Type B pancreatic cell (in vitro differentiated cells): ENCODE measurements at regions not wholly inside any gene's neighbourhood (a gene's known extent, or its start where the extent isn't known, plus 50 kb on each side); places are given as distances from the start of the nearest gene placed in this dataset.
"Not testable (repeated sequence)": the region's sequence is repeated elsewhere in the genome, so short reads cannot be mapped to it uniquely, and the experiment has no call there.

ENCODE experiments used
- DNase-seq: peaks from one replicate; pipeline ENCODE4 v3.0.0; 2021; ENCODE audit warnings: mixed read lengths; ENCODE audit not compliant: unreplicated experiment; ENCODE audit errors: extremely low spot score
- H3K27ac Mint-ChIP-seq: 2 replicates; pipeline ENCODE4 v1.8.0; 2021; ENCODE audit warnings: mild to moderate bottlenecking, mixed read lengths
- H3K27me3 Mint-ChIP-seq: 2 replicates; pipeline ENCODE4 v1.8.0; 2021; ENCODE audit warnings: mixed read lengths
- H3K36me3 Mint-ChIP-seq: 2 replicates; pipeline ENCODE4 v1.8.0; 2021; ENCODE audit warnings: mixed read lengths
- H3K4me1 Mint-ChIP-seq: one replicate; pipeline ENCODE4 v1.8.0; 2021; ENCODE audit warnings: mixed read lengths; ENCODE audit not compliant: unreplicated experiment
- H3K4me3 Mint-ChIP-seq: 2 replicates; pipeline ENCODE4 v1.8.0; 2021; ENCODE audit warnings: mild to moderate bottlenecking, mixed read lengths
- H3K9me3 Mint-ChIP-seq: 2 replicates; pipeline ENCODE4 v1.8.0; 2021; ENCODE audit warnings: mixed read lengths
- TF ChIP-seq, protein P1 (sequence below): fragments of 200-600 bp; sonication (generic); conservative IDR thresholded peaks from 2 replicates; pipeline ENCODE4 v1.5.0; 2021; ENCODE audit warnings: antibody characterized with exemption, mild to moderate bottlenecking

DNA sequence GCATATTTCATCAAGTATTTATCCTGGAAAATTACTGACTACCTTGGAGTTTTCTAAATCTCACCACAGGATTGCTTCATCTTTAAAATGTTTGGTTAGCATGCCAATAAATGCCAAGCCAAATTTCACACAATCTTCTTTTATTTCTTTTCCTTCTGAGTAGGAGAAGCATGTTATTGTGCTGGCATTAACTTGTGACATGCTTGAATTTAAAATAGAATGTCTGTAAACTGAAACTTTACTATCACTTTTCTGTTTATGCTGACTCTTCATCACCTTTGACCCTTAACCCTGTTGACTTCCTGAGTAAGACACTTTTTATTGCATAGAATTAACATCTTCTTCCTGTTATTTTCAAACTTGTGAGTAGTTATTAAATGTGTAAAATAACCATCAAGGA, 56.2 kb upstream of the LRRTM4 start:
- TF ChIP-seq, protein P1, sequence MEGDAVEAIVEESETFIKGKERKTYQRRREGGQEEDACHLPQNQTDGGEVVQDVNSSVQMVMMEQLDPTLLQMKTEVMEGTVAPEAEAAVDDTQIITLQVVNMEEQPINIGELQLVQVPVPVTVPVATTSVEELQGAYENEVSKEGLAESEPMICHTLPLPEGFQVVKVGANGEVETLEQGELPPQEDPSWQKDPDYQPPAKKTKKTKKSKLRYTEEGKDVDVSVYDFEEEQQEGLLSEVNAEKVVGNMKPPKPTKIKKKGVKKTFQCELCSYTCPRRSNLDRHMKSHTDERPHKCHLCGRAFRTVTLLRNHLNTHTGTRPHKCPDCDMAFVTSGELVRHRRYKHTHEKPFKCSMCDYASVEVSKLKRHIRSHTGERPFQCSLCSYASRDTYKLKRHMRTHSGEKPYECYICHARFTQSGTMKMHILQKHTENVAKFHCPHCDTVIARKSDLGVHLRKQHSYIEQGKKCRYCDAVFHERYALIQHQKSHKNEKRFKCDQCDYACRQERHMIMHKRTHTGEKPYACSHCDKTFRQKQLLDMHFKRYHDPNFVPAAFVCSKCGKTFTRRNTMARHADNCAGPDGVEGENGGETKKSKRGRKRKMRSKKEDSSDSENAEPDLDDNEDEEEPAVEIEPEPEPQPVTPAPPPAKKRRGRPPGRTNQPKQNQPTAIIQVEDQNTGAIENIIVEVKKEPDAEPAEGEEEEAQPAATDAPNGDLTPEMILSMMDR: no peak
- Mint-ChIP-seq H3K4me3 (no peak overlapping the region), H3K36me3 (no peaks in the 10 kb centered on the region), H3K9me3 (no peaks in the 10 kb centered on the region), H3K27ac (no peak overlapping the region), H3K4me1 (no peaks in the 10 kb centered on the region), H3K27me3 (no peaks in the 10 kb centered on the region)
- DNase-seq: no peak

DNA sequence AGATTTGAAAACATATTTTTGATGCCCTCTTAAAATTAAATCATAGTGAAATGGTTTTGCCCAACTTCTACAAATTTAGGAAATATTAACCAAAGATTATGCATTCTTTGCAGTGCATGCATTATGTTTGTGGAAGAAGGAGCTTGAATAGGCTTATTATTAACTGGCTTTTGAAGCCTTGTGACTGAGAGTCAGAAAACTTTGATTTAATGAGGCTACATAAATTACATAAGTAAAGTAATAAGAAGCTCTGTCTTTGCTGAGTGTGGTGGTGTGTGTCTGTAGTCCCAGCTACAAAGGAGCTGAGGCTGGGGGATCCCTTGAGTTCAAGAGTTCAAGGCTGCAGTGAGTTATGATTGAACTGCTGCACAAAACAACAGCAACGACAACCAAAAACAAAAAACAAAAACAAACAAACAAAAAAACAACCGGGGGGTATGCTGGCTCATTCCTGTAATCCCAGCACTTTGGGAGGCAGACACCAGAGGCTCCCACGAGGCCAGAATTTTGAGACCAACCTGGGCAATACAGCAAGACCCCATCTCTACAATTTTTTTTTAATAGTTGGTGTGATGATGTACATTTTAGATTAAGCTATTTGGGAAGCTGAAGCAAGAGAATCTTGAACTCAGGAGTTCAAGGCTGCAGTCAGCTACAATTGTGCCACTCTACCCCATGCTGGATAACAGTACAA, 57.0 kb upstream of the LRRTM4 start:
- Mint-ChIP-seq H3K4me1 (no peaks in the 10 kb centered on the region), H3K9me3 (peaks cover 7% of the 10 kb centered on the region), H3K36me3 (no peaks in the 10 kb centered on the region), H3K27me3 (no peaks in the 10 kb centered on the region), H3K4me3 (no peak overlapping the region), H3K27ac (no peak overlapping the region)
- DNase-seq: no peak
- TF ChIP-seq, protein P1: no peak

DNA sequence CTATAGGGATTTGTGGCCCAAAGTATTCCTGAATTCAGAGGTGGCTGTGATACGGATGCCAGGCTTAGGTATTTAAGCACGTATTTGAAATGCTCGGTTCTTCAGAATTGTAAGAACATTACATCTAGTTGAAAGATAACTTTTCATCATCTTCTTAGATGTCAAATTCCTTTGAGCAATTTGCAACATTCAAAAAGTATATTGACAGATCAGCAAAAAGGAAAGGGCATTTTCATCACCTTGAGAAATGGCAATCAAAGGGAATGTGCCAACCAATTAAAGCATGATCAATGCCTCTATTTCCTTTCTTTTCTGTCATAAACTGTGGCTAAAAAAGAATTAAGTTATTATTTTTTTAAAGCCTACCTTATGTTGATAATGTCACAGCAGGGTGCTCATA, 66.3 kb upstream of the LRRTM4 start:
- DNase-seq: no peak
- TF ChIP-seq, protein P1: no peak
- H3K27me3 Mint-ChIP-seq: no peaks in the 10 kb centered on the region
- peaks cover 8% of the 10 kb centered on the region for H3K9me3 Mint-ChIP-seq
- no peak overlapping the region for H3K4me3 Mint-ChIP-seq
- H3K36me3 Mint-ChIP-seq: no peaks in the 10 kb centered on the region
- H3K27ac Mint-ChIP-seq: no peak overlapping the region
- no peaks in the 10 kb centered on the region for H3K4me1 Mint-ChIP-seq

DNA sequence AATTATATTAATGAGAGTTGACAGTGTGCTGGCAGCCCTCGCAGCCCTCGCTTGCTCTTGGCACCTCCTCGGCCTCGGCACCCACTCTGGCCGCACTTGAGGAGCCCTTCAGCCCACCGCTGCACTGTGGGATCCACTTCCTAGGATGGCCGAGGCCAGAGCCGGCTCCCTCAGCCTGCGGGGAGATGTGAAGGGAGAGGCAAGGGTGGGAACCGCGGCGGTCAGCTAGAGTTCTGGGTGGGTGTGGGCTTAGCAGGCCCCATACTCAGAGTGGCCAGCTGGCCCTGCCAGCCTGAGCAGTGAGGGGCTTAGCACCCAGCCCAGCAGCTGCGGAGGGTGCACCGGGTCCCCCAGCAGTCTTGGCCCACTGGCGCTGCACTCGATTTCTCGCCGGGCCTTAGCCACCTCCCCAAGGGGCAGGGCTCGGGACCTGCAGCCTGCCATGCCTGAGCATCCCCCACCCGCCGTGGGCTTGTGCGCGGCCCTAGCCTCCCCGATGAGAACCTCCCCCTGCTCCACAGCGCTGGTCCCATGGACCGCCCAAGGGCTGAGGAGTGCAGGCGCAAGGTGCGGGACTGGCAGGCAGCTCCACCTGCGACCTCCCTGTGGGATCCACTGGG, 68.2 kb upstream of the LRRTM4 start:
- Mint-ChIP-seq H3K9me3 (no peaks in the 10 kb centered on the region), H3K36me3 (no peaks in the 10 kb centered on the region), H3K4me1 (no peaks in the 10 kb centered on the region), H3K27me3 (no peaks in the 10 kb centered on the region), H3K4me3 (no peak overlapping the region), H3K27ac (no peak overlapping the region)
- DNase-seq: no peak
- TF ChIP-seq, protein P1: no peak

DNA sequence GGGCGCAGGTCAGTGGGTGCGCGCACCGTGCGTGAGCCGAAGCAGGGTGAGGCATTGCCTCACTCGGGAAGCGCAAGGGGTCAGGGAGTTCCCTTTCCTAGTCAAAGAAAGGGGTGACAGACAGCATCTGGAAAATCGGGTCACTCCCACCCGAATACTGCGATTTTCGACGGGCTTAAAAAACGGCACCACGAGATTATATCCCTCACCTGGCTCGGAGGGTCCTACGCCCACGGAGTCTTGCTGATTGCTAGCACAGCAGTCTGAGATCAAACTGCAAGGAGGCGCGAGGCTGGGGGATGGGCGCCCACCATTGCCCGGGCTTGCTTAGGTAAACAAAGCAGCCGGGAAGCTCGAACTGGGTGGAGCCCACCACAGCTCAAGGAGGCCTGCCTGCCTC, 70.8 kb upstream of the LRRTM4 start:
- not testable (repeated sequence) for H3K9me3 Mint-ChIP-seq, H3K4me1 Mint-ChIP-seq, H3K36me3 Mint-ChIP-seq, H3K27ac Mint-ChIP-seq, H3K27me3 Mint-ChIP-seq, DNase-seq
- H3K4me3 Mint-ChIP-seq: peak overlapping the region; percentile 89

DNA sequence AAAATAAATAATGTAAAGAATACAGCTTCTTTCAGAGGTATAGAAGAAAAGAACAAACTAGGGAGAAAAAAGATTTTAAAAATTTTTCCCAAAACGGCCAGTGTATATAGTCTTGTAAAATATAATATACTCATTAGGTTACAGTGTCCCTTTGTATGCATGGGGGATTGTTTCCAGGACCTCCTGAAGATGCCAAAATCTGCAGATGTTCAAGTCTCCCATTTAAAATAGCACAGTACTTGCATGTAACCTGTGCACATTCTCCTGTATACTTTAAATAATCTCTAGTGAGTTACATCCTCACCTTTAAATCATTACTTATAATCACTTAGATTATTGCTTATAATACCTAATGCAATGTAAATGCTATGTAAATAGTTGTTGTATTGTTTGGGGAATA, 80.6 kb upstream of the LRRTM4 start:
- DNase-seq: no peak
- Mint-ChIP-seq H3K36me3 (no peaks in the 10 kb centered on the region), H3K4me3 (no peak overlapping the region), H3K27ac (no peak overlapping the region), H3K27me3 (no peaks in the 10 kb centered on the region), H3K9me3 (no peaks in the 10 kb centered on the region), H3K4me1 (no peaks in the 10 kb centered on the region)
- TF ChIP-seq, protein P1: no peak
